ENCODE measurements at regions not wholly inside any gene's neighbourhood (a gene's known extent, or its start where the extent isn't known, plus 50 kb on each side); places are given as distances from the start of the nearest gene placed in this dataset.

DNA sequence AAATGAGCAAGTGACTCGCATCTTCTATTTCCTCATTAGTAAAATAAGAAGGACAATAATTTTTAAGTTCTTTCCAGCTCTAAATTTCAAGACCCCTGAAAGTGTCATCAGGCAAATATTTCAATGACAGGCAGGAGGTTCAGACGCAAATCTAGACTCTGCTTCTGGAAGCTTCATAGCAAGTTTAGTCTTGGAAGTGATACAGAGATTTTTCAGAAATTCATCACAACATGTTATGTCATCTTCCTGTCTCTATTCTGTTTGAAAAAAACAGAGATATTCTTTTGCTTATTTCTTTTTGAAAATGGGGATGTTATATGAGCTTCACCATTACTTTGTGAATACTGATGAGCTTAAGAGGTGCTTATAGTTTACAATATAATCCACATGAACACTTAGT is 74.0 kb downstream of the C3orf85 start:
- DNase-seq, result no peak

DNA sequence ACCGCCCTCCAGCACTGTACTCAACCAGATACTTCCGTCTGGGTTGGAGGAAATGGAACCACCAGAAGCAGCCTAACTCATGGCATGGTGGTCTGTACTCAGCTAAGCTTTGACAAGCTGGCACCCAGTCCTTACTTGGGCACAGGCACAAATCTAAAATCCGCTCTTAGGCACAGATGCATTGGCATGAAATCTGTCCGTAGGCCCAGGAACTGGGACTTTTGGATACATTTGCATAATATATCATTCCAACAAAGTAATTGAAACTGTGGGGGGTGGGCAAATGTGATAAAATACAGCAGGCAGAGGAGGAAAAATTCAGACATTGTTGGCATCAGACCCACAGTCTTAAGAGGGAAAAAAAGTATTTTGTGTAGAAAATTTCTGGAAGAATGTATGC is 75.4 kb downstream of the C3orf85 start:
- DNase-seq, result no peak

DNA sequence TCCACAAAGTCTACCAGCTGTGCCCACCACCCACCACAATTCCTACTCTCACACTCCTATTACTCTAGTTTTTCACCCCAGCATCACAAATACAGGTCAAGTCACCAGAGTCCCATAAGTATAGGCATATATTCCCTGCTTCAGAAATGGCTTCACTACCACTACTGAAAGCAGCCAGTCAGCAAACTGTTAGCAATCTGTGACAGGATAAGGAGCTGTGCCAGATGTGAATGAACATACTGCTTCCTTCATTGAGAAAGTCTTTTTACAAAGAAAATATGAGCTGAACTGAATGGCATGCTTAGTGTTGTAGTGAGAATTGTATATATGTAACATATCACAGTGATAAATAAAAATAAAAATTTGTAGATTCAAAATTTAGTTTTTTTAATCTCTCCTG is 76.8 kb downstream of the C3orf85 start:
- no peak for DNase-seq

DNA sequence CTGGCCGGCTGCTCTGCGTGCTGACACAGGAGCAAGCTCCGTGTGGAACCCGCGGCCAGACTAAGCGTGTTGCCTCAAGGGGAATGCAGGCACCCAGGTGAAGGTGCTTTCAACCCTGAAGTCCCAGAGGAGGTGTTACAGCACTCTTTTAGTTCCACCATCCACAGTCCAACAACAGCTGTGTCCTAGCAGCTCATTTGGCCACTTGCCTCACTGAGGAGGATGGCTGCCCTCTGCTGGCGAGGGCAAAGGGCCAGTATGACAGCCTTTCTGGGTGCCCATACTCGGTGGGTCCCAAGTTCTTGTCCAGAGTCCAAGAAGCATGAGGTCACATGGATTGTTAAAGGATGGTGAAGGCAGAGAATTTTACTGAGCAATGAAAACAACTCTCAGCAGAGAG is 87.8 kb downstream of the C3orf85 start:
- peak; percentile 19 to 24 for DNase-seq

DNA sequence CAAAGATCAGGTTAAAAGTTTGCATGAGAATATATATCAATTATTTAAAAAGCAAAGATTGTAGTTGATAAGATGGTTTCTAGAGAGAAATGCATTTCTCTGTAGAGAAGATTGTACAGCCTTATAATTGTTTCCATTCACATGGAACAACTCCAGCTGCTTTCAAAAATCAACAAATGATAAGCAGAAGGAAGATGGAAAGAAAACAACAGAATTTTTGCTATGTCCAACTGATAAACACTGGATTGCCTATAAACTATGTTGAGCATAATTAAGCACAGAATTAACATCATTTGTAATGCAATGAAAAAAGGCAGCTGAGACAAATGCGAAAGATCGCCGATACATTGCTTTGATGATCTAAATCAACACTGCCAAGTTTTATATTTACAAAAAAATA is 89.0 kb downstream of the C3orf85 start:
- DNase-seq, result no peak

DNA sequence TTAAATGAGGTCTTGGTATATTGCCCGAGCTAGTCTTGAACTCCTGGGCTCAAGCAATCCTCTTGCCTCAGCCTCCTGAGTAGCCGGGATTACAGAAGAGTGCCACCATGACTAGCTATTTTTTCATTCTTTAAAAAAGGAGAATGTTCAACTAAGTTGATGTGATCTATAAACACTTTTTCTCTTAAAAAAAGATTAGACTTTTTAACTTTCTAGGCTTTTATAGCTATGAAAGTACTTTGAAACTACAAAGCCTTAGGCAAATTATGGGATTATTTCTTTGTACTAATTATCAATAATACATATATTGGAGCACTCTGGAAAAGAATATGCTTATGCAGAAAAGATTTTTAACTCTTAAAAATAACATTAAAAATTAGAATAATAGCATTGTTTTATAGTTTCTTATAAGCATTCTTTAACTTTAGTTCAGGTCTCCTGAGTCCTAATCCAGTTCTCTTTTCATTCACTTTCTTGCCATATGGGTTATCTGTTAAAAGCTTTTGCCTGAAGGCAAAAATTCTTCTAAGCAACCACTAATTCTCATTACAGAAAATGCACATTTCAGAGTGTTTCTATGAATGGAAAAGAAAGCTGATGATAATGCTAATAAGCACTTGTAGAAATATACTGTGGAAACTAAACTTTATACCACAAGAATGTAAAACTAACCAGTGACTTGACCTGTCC is 87.8 kb downstream of the DPPA2 start:
- DNase-seq, result no peak

DNA sequence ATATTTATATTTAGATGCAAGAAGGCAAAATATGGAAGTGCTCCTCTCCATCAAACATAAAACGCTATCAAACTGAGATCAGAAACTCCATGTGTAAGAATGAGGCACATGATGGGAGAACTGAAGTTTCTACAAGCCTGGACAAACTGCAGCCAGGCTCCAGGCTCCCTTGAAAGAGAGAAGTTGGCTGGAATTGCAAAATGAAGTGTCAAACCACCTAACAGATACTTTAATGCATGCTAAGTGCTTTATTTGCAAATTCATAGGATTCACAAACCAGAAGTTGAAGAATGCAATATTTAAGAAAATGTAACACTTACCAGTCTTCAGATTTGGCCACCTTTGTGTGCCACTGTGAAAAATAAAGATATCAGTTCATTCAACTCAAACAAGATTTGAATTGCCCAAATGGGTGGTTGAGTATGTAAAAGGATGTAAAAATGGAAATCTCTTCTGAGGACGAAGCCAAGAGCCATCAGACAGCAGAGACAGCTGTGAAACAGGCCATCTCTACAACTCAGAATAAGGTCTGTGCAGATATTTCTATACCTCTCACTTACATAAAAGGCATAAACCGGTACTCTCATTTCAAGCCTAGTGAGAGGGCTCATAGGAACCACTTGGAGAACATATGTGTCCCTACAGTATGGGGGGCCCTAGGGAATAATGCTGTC is 87.0 kb downstream of the DPPA2 start:
- no peak for DNase-seq

DNA sequence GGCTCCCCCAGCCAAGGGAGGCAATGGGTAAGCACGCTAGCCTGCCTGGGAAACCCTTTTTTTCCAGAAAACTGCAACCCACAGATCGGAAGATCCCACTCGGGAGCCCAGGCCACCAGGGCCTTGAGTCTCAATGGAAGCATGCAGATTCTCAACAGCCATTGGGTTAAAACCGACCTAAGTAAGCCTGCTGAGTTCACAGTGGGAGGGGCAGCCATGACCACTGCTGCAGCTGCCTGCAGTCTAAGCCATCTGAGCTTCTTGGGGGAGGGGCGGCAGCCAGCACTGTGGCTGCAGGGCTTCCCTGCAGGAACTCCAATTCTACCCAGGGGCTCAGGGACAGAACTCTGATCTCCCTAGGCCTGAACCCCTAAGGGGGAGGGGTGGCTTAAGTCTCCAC is 82.0 kb downstream of the DPPA2 start:
- no peak for DNase-seq

DNA sequence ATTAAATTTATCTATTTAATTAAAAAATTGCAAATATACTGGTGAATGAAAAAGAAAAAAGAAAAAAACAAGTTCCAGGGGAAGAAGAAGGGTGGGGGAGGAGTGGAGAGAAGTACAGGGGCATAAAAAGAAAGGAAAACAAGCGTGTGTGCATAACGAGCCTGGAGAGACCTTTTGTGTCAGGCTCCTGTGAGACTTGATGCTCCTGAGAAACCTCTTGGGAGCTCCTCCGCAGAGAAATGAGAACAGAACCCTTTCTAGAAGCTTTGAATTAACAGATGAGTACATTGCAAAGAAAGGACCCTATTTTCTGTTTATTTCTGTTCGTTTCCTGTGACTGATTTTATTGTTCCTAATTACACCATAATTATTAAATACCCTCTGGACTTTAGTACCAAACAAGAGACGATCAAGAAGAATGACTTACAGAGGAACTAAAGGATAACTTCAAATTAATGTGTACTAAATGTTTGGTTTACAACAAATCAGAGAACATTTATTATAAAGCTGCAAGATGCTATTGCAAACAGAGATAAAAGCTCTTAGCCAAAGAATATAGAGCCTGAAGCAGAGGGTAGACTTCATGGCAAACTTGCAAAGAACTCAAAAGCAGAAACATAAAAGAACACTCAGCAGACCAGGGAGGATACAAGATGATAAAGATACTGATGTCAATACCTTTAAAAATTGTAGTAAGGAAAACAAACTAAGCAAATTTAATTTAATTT is 74.7 kb downstream of the DPPA2 start:
- DNase-seq, result no peak

DNA sequence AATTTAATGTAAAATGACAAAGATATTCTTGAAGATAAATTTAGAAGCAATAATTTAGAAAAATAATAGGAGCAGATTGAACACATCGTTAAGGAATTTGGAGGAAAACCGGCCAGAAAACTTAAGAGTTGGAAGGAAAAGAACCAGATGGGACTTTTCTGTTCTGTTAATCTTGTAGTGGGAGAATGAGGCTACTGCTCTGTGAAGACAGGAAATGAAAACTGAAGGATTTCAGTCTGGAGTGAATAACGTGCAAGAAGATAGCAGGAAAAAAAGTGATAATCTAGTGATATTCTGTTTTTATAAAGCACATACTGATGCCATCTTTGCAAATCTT is 74.2 kb downstream of the DPPA2 start:
- no peak for DNase-seq

Measured in activated T-cell treated with anti-CD3 and anti-CD28 coated beads, Interleukin-2, amount 50 U/mL, for 48 hours (primary cell).